Mesothelial cell of epicardium (in vitro differentiated cells): ENCODE measurements at regions not wholly inside any gene's neighbourhood (a gene's known extent, or its start where the extent isn't known, plus 50 kb on each side); places are given as distances from the start of the nearest gene placed in this dataset.

ENCODE experiments used
- DNase-seq, 2 experiments: peaks; one replicate each; pipeline ENCODE4 v3.0.0; 2021; ENCODE audit warnings: low spot score in 2 of 2; ENCODE audit not compliant: unreplicated experiment in 2 of 2
- H3K27ac Mint-ChIP-seq: 2 replicates; pipeline ENCODE4 v1.8.0; 2021; ENCODE audit warnings: mixed read lengths
- H3K27me3 Mint-ChIP-seq: 2 replicates; pipeline ENCODE4 v1.8.0; 2021; ENCODE audit warnings: low read depth, mixed read lengths
- H3K36me3 Mint-ChIP-seq: 2 replicates; pipeline ENCODE4 v1.8.0; 2021; ENCODE audit warnings: mixed read lengths
- H3K4me1 Mint-ChIP-seq: 2 replicates; pipeline ENCODE4 v1.8.0; 2021; ENCODE audit warnings: mixed read lengths
- H3K4me3 Mint-ChIP-seq: 2 replicates; pipeline ENCODE4 v1.8.0; 2021; ENCODE audit warnings: mild to moderate bottlenecking, moderate library complexity, mixed read lengths
- H3K9me3 Mint-ChIP-seq: 2 replicates; pipeline ENCODE4 v1.8.0; 2021; ENCODE audit warnings: mixed read lengths
- TF ChIP-seq, protein P1 (sequence below): fragments of 200-600 bp; sonication (generic); IDR thresholded peaks from one replicate; pipeline ENCODE4 v1.5.0; 2021; ENCODE audit warnings: antibody characterized with exemption; ENCODE audit not compliant: unreplicated experiment

DNA sequence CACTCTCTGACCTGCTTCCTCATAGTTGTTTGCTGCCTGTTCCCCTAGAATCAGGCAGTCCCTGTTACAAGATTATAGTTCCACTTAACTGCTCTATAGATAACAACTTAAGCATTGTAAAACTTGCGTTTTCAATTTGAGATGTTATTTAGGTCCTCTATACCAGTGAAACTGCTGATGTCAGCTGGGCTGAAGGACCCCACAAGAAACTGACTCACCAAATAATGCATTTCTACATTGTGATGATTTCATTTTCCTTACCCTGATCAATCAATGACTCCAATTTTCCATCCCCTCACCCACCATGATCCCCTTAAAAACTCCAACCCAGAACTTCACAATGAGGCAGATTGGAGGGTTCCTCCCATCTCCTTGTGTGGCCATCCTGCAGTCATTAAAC lies 280.7 kb downstream of the SLITRK1 start:
- H3K4me3 Mint-ChIP-seq = no peak overlapping the region
- no peaks in the 10 kb centered on the region for H3K9me3 Mint-ChIP-seq
- no peaks in the 10 kb centered on the region for H3K36me3 Mint-ChIP-seq
- no peak for DNase-seq
- H3K27me3 Mint-ChIP-seq = no peaks in the 10 kb centered on the region
- H3K27ac Mint-ChIP-seq = no peak overlapping the region
- TF ChIP-seq, protein P1, sequence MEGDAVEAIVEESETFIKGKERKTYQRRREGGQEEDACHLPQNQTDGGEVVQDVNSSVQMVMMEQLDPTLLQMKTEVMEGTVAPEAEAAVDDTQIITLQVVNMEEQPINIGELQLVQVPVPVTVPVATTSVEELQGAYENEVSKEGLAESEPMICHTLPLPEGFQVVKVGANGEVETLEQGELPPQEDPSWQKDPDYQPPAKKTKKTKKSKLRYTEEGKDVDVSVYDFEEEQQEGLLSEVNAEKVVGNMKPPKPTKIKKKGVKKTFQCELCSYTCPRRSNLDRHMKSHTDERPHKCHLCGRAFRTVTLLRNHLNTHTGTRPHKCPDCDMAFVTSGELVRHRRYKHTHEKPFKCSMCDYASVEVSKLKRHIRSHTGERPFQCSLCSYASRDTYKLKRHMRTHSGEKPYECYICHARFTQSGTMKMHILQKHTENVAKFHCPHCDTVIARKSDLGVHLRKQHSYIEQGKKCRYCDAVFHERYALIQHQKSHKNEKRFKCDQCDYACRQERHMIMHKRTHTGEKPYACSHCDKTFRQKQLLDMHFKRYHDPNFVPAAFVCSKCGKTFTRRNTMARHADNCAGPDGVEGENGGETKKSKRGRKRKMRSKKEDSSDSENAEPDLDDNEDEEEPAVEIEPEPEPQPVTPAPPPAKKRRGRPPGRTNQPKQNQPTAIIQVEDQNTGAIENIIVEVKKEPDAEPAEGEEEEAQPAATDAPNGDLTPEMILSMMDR = no peak
- H3K4me1 Mint-ChIP-seq = no peaks in the 10 kb centered on the region

GRCh38 chr13:83592095-83592494 lies 290.2 kb downstream of the SLITRK1 start:
- Mint-ChIP-seq H3K27ac (no peak overlapping the region), H3K36me3 (no peaks in the 10 kb centered on the region), H3K27me3 (no peaks in the 10 kb centered on the region), H3K4me1 (peaks cover 3% of the 10 kb centered on the region), H3K9me3 (peaks cover 5% of the 10 kb centered on the region), H3K4me3 (no peak overlapping the region)
- DNase-seq = no peak
- TF ChIP-seq, protein P1 = no peak

- H3K27ac Mint-ChIP-seq = no peak overlapping the region
- TF ChIP-seq, protein P1 = no peak
- no peak overlapping the region for H3K4me3 Mint-ChIP-seq
- peaks cover 3% of the 10 kb centered on the region for H3K4me1 Mint-ChIP-seq
- peaks cover 9% of the 10 kb centered on the region for H3K9me3 Mint-ChIP-seq
- H3K36me3 Mint-ChIP-seq = no peaks in the 10 kb centered on the region
- no peak for DNase-seq
- H3K27me3 Mint-ChIP-seq = no peaks in the 10 kb centered on the region
Measured at GRCh38 chr13:83589814-83590213, 292.5 kb downstream of the SLITRK1 start.

- TF ChIP-seq, protein P1 = no peak
- Mint-ChIP-seq H3K4me1 (no peaks in the 10 kb centered on the region), H3K36me3 (no peaks in the 10 kb centered on the region), H3K4me3 (no peak overlapping the region), H3K9me3 (no peaks in the 10 kb centered on the region), H3K27me3 (no peaks in the 10 kb centered on the region), H3K27ac (no peak overlapping the region)
- no peak for DNase-seq
Measured at GRCh38 chr13:83577183-83577582, 305.1 kb downstream of the SLITRK1 start.

- no peak overlapping the region for H3K4me3 Mint-ChIP-seq
- peaks cover 4% of the 10 kb centered on the region for H3K9me3 Mint-ChIP-seq
- H3K4me1 Mint-ChIP-seq = peaks cover 2% of the 10 kb centered on the region
- TF ChIP-seq, protein P1 = no peak
- no peaks in the 10 kb centered on the region for H3K36me3 Mint-ChIP-seq
- DNase-seq = no peak
- H3K27me3 Mint-ChIP-seq = no peaks in the 10 kb centered on the region
- H3K27ac Mint-ChIP-seq = no peak overlapping the region
Measured at GRCh38 chr13:83568019-83568418, 314.3 kb downstream of the SLITRK1 start.

GRCh38 chr13:83563499-83563898 lies 318.8 kb downstream of the SLITRK1 start:
- no peak overlapping the region for H3K27ac Mint-ChIP-seq

More at GRCh38 chr13:83563499-83563898, 318.8 kb downstream of the SLITRK1 start:
- Mint-ChIP-seq H3K36me3 (no peaks in the 10 kb centered on the region), H3K4me1 (no peaks in the 10 kb centered on the region), H3K27me3 (no peaks in the 10 kb centered on the region), H3K9me3 (no peaks in the 10 kb centered on the region), H3K4me3 (no peak overlapping the region)
- DNase-seq = no peak
- TF ChIP-seq, protein P1 = no peak
